ENCODE measurements at regions not wholly inside any gene's neighbourhood (a gene's known extent, or its start where the extent isn't known, plus 50 kb on each side); places are given as distances from the start of the nearest gene placed in this dataset.

GRCh38 chr20:63128956-63129355 is 87.0 kb downstream of the YTHDF1 start:
- no peak overlapping the region for H3K4me3 Mint-ChIP-seq

GRCh38 chr20:63128367-63128766 is 87.6 kb downstream of the YTHDF1 start:
- H3K9me3 ChIP-seq (ENCODE audit: control insufficient read depth in 1 of 2, insufficient read depth in 1 of 2, low read length in 2 of 2): no peaks in the 10 kb centered on the region
- peaks cover 10 to 14% of the 10 kb centered on the region in 2 experiments for H3K27me3 ChIP-seq (ENCODE audit: control insufficient read depth in 1 of 2, insufficient read depth in 2 of 2, low read length in 2 of 2)
- no peak for TF ChIP-seq CTCF (IDR thresholded peaks at IDR 0.05)
- no peaks in the 10 kb centered on the region for H3K9me3 Mint-ChIP-seq
- H3K4me3 ChIP-seq (ENCODE audit: low read length): no peak overlapping the region
- no peak overlapping the region for H3K27ac Mint-ChIP-seq
- intact Hi-C loops (cut with DNase I, micrococcal nuclease): no loop called here
- ChIA-PET CTCF (no interaction called here), POLR2A (no interaction called here)
- no peak overlapping the region for H3K4me3 Mint-ChIP-seq
- DNase-seq (peak in 1 of 14 experiments; percentile 26), ATAC-seq (ENCODE audit: poor library complexity) (no peak)
- H3K27me3 Mint-ChIP-seq: peaks cover 28% of the 10 kb centered on the region
- no peaks in the 10 kb centered on the region for H3K36me3 Mint-ChIP-seq (ENCODE audit: low read depth)
- no peak overlapping the region for H3K27ac ChIP-seq (ENCODE audit: low read depth in 1 of 2, low read length in 2 of 2)
- H3K36me3 ChIP-seq (ENCODE audit: insufficient read depth, low read length): no peaks in the 10 kb centered on the region
- no peaks in the 10 kb centered on the region for H3K4me1 Mint-ChIP-seq (ENCODE audit: low read depth)
- no peaks in the 10 kb centered on the region for H3K4me1 ChIP-seq (ENCODE audit: insufficient read depth, low read length)

More at GRCh38 chr20:63128956-63129355, 87.0 kb downstream of the YTHDF1 start:
- ChIA-PET POLR2A (no interaction called here), CTCF (no interaction called here)
- no peak overlapping the region for H3K27ac ChIP-seq (ENCODE audit: low read depth in 1 of 2, low read length in 2 of 2)
- no peak overlapping the region for H3K27ac Mint-ChIP-seq
- intact Hi-C loops (cut with DNase I, micrococcal nuclease): no loop called here
- H3K9me3 ChIP-seq (ENCODE audit: control insufficient read depth in 1 of 2, insufficient read depth in 1 of 2, low read length in 2 of 2): peaks cover 0 to 4% of the 10 kb centered on the region in 2 experiments
- H3K27me3 ChIP-seq (ENCODE audit: control insufficient read depth in 1 of 2, insufficient read depth in 2 of 2, low read length in 2 of 2): peaks cover 10 to 14% of the 10 kb centered on the region in 2 experiments
- H3K36me3 Mint-ChIP-seq (ENCODE audit: low read depth): no peaks in the 10 kb centered on the region
- H3K36me3 ChIP-seq (ENCODE audit: insufficient read depth, low read length): no peaks in the 10 kb centered on the region
- TF ChIP-seq CTCF (IDR thresholded peaks at IDR 0.05): no peak
- no peak for ATAC-seq (ENCODE audit: poor library complexity)
- H3K4me1 Mint-ChIP-seq (ENCODE audit: low read depth): no peaks in the 10 kb centered on the region
- DNase-seq: peak in 1 of 14 experiments; percentile 25
- H3K4me1 ChIP-seq (ENCODE audit: insufficient read depth, low read length): no peaks in the 10 kb centered on the region
- H3K9me3 Mint-ChIP-seq: no peaks in the 10 kb centered on the region
- no peak overlapping the region for H3K4me3 ChIP-seq (ENCODE audit: low read length)
- peaks cover 28% of the 10 kb centered on the region for H3K27me3 Mint-ChIP-seq

GRCh38 chr20:63127700-63128364 is 88.1 kb downstream of the YTHDF1 start:
- no peak overlapping the region for H3K4me3 ChIP-seq (ENCODE audit: low read length)
- peaks cover 10 to 14% of the 10 kb centered on the region in 2 experiments for H3K27me3 ChIP-seq (ENCODE audit: control insufficient read depth in 1 of 2, insufficient read depth in 2 of 2, low read length in 2 of 2)
- ChIA-PET CTCF (no interaction called here), POLR2A (no interaction called here)
- Mint-ChIP-seq H3K27ac (no peak overlapping the region), H3K4me3 (no peak overlapping the region), H3K4me1 (ENCODE audit: low read depth) (no peaks in the 10 kb centered on the region), H3K27me3 (peaks cover 28% of the 10 kb centered on the region), H3K36me3 (ENCODE audit: low read depth) (no peaks in the 10 kb centered on the region), H3K9me3 (no peaks in the 10 kb centered on the region)
- H3K4me1 ChIP-seq (ENCODE audit: insufficient read depth, low read length): no peaks in the 10 kb centered on the region
- TF ChIP-seq CTCF (IDR thresholded peaks at IDR 0.05): no peak
- intact Hi-C loops (cut with DNase I, micrococcal nuclease): no loop called here
- no peak overlapping the region for H3K27ac ChIP-seq (ENCODE audit: low read depth in 1 of 2, low read length in 2 of 2)
- no peaks in the 10 kb centered on the region for H3K36me3 ChIP-seq (ENCODE audit: insufficient read depth, low read length)
- ATAC-seq (ENCODE audit: poor library complexity): no peak
- no peak for DNase-seq
- H3K9me3 ChIP-seq (ENCODE audit: control insufficient read depth in 1 of 2, insufficient read depth in 1 of 2, low read length in 2 of 2): no peaks in the 10 kb centered on the region

Measured in CD4-positive, alpha-beta T cell (primary cell).